ENCODE measurements at regions not wholly inside any gene's neighbourhood (a gene's known extent, or its start where the extent isn't known, plus 50 kb on each side); places are given as distances from the start of the nearest gene placed in this dataset.

GRCh38 chr4:125382995-125383394 is 68.2 kb downstream of the FAT4 start:
- TF ChIP-seq SIN3A (IDR thresholded peaks at IDR 0.05; ENCODE audit: borderline replicate concordance, low read depth, low read length) (no peak), AGO2 (optimal IDR thresholded peaks at IDR 0.05; ENCODE audit: low read depth, low read length) (no peak), SIN3B (IDR thresholded peaks at IDR 0.05; ENCODE audit: low read length) (no peak), IKZF1 (IDR thresholded peaks at IDR 0.05) (no peak), ZSCAN30 (CRISPR knock-in tag; IDR thresholded peaks at IDR 0.05) (no peak), EP300 (IDR thresholded peaks at IDR 0.05; ENCODE audit: low read depth in 2 of 2, low read length in 2 of 2) (no peak), EP300 (CRISPR knock-in tag; IDR thresholded peaks at IDR 0.05; ENCODE audit: borderline replicate concordance) (no peak), NCOA2 (CRISPR knock-in tag; IDR thresholded peaks at IDR 0.05) (no peak), CTCF (CRISPR knock-in tag; IDR thresholded peaks at IDR 0.05) (no peak), CCAR2 (optimal IDR thresholded peaks at IDR 0.05; ENCODE audit: low read depth, low read length) (no peak), NR2F1 (CRISPR knock-in tag; IDR thresholded peaks at IDR 0.05) (no peak), PATZ1 (CRISPR knock-in tag; IDR thresholded peaks at IDR 0.05) (no peak), STAT6 (CRISPR knock-in tag; IDR thresholded peaks at IDR 0.05; ENCODE audit: borderline replicate concordance) (no peak), NR1H2 (CRISPR knock-in tag; IDR thresholded peaks at IDR 0.05; ENCODE audit: borderline replicate concordance, low read depth) (no peak)
